DND-41 (cell line): ENCODE measurements at regions not wholly inside any gene's neighbourhood (a gene's known extent, or its start where the extent isn't known, plus 50 kb on each side); places are given as distances from the start of the nearest gene placed in this dataset.

ENCODE experiments used
- ATAC-seq: fragments of 200-7000 bp; cut with Tn5 transposase; 3 replicates; pipeline ENCODE4 v1.9.1; 2021; ENCODE audit warnings: low read depth; ENCODE audit not compliant: insufficient read depth
- DNase-seq: peaks from one replicate; pipeline ENCODE4 v3.0.0-alpha.2; 2020
- H2AFZ ChIP-seq: 2 replicates; pipeline ENCODE4 v1.6.0; 2012; ENCODE audit warnings: low read depth, low read length
- H3K27ac ChIP-seq: 2 replicates; pipeline ENCODE4 v1.5.1; 2012; ENCODE audit warnings: low read length, inconsistent platforms
- H3K27me3 ChIP-seq: fragments of 200-600 bp; sonication (generic); 2 replicates; pipeline ENCODE4 v1.6.0; 2012; ENCODE audit warnings: low read length, mild to moderate bottlenecking, inconsistent platforms; ENCODE audit not compliant: insufficient read depth, poor library complexity
- H3K36me3 ChIP-seq: 2 replicates; pipeline ENCODE4 v1.5.1; 2012; ENCODE audit warnings: low read length, inconsistent platforms; ENCODE audit not compliant: insufficient read depth
- H3K4me1 ChIP-seq: 2 replicates; pipeline ENCODE4 v1.5.1; 2012; ENCODE audit warnings: mild to moderate bottlenecking, low read length; ENCODE audit not compliant: insufficient read depth
- H3K4me2 ChIP-seq: 2 replicates; pipeline ENCODE4 v1.6.0; 2012; ENCODE audit warnings: mild to moderate bottlenecking, moderate library complexity, low read length, inconsistent platforms; ENCODE audit not compliant: insufficient read depth
- H3K4me3 ChIP-seq, 2 experiments: fragments of 200-600 bp in 1 of 2; shearing (Covaris generic) in 1 of 2; 2 replicates each; pipeline ENCODE4 v1.5.1; 2012 to 2016; ENCODE audit warnings: inconsistent platforms in 2 of 2, low read length in 2 of 2, mild to moderate bottlenecking in 2 of 2, low read depth in 1 of 2, moderate library complexity in 1 of 2
- H3K79me2 ChIP-seq: 2 replicates; pipeline ENCODE4 v1.6.0; 2012; ENCODE audit warnings: low read length, inconsistent platforms; ENCODE audit not compliant: insufficient read depth
- H3K9ac ChIP-seq: 2 replicates; pipeline ENCODE4 v1.6.0; 2012; ENCODE audit warnings: low read depth, mild to moderate bottlenecking, inconsistent platforms, low read length, moderate library complexity
- H3K9me3 ChIP-seq: 2 replicates; pipeline ENCODE4 v1.5.1; 2012; ENCODE audit warnings: low read length, moderate library complexity, mild to moderate bottlenecking, inconsistent platforms; ENCODE audit not compliant: insufficient read depth, severe bottlenecking
- H4K20me1 ChIP-seq: 2 replicates; pipeline ENCODE4 v1.6.0; 2012; ENCODE audit warnings: low read length; ENCODE audit not compliant: insufficient read depth
- EZH2 ChIP-seq: IDR thresholded peaks from 3 replicates; pipeline ENCODE4 v1.6.1; 2012; ENCODE audit warnings: borderline replicate concordance, low read depth, mild to moderate bottlenecking, moderate library complexity, low read length, inconsistent platforms; ENCODE audit not compliant: severe bottlenecking
- TF ChIP-seq, protein P1 (sequence below): IDR thresholded peaks from 2 replicates; pipeline ENCODE4 v1.5.1; 2012; ENCODE audit warnings: borderline replicate concordance, low read length, moderate library complexity, mild to moderate bottlenecking; ENCODE audit not compliant: poor library complexity, severe bottlenecking; ENCODE audit errors: extremely low read depth

- Histone ChIP-seq H3K9ac (no peak overlapping the region), H3K79me2 (no peaks in the 10 kb centered on the region), H3K4me2 (no peak overlapping the region), H3K4me1 (0 out of 2 replicates have a peak, but pooled peaks cover 3% of the 10 kb centered on the region), H3K27ac (no peak overlapping the region), H2AFZ (no peak overlapping the region), H3K27me3 (no peaks in the 10 kb centered on the region), H3K9me3 (no peaks in the 10 kb centered on the region), H3K4me3 (no peak overlapping the region), H3K36me3 (no peaks in the 10 kb centered on the region), H4K20me1 (no peaks in the 10 kb centered on the region)
- ATAC-seq (0 out of 3 replicates have a peak, but pooled peaks have one; percentile 39), DNase-seq (peak; percentile 23)
- TF ChIP-seq, protein P1, sequence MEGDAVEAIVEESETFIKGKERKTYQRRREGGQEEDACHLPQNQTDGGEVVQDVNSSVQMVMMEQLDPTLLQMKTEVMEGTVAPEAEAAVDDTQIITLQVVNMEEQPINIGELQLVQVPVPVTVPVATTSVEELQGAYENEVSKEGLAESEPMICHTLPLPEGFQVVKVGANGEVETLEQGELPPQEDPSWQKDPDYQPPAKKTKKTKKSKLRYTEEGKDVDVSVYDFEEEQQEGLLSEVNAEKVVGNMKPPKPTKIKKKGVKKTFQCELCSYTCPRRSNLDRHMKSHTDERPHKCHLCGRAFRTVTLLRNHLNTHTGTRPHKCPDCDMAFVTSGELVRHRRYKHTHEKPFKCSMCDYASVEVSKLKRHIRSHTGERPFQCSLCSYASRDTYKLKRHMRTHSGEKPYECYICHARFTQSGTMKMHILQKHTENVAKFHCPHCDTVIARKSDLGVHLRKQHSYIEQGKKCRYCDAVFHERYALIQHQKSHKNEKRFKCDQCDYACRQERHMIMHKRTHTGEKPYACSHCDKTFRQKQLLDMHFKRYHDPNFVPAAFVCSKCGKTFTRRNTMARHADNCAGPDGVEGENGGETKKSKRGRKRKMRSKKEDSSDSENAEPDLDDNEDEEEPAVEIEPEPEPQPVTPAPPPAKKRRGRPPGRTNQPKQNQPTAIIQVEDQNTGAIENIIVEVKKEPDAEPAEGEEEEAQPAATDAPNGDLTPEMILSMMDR: no peak
- no peak for TF ChIP-seq EZH2
These were observed 119.9 kb upstream of the BOD1 start for GRCh38 chr5:173736374-173736773.

- no peaks in the 10 kb centered on the region for H3K79me2 ChIP-seq
- no peak for DNase-seq
- no peaks in the 10 kb centered on the region for H4K20me1 ChIP-seq
- H3K4me3 ChIP-seq: no peak overlapping the region
- H3K9me3 ChIP-seq: no peaks in the 10 kb centered on the region
- H3K27me3 ChIP-seq: no peaks in the 10 kb centered on the region
- H3K4me1 ChIP-seq: 0 out of 2 replicates have a peak, but pooled peaks cover 3% of the 10 kb centered on the region
- no peak overlapping the region for H3K9ac ChIP-seq
- no peak overlapping the region for H3K4me2 ChIP-seq
- H3K36me3 ChIP-seq: no peaks in the 10 kb centered on the region
- TF ChIP-seq, protein P1: no peak
- no peak for TF ChIP-seq EZH2
- H2AFZ ChIP-seq: no peak overlapping the region
- H3K27ac ChIP-seq: no peak overlapping the region
- ATAC-seq: no peak
These were observed 120.5 kb upstream of the BOD1 start for GRCh38 chr5:173736923-173737412.

DNA sequence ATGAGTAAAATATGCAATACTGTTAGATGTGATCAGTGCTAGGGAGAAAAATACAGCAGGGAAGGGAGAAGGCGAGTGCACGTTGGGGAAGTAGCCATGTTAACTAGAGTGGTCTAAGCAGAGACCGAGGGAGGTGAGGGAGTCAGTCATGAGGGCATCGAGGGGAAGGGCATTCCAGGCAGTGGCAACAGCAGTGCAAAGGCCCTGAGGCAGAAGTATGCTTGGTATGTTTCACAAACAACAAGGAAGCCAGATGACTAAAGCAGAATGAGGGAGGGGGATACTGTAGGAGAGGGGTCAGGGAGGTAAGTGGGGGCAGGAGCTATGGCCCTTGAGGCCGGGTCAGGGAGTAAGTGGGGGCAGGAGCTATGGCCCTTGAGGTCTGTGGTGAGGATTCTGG is 123.3 kb upstream of the BOD1 start:
- ATAC-seq (no peak), DNase-seq (no peak)
- Histone ChIP-seq H4K20me1 (no peaks in the 10 kb centered on the region), H3K4me2 (no peak overlapping the region), H3K79me2 (no peaks in the 10 kb centered on the region), H3K27ac (no peak overlapping the region), H3K4me1 (peaks cover 6% of the 10 kb centered on the region; the same call in 1 of the 2 replicates), H3K4me3 (no peak overlapping the region), H3K27me3 (no peaks in the 10 kb centered on the region), H2AFZ (no peak overlapping the region), H3K36me3 (no peaks in the 10 kb centered on the region), H3K9me3 (no peaks in the 10 kb centered on the region), H3K9ac (no peak overlapping the region)
- TF ChIP-seq, protein P1: no peak
- TF ChIP-seq EZH2: no peak
